Left renal pelvis (tissue), 4 donors: ENCODE measurements at regions not wholly inside any gene's neighbourhood (a gene's known extent, or its start where the extent isn't known, plus 50 kb on each side); places are given as distances from the start of the nearest gene placed in this dataset.

Experiments used
- DNase-seq, 4 donors: peaks; one replicate each; pipeline ENCODE4 v3.0.0-alpha.2; 2013; ENCODE audit warnings: low read depth in 4 of 4, low spot score in 3 of 4

DNA sequence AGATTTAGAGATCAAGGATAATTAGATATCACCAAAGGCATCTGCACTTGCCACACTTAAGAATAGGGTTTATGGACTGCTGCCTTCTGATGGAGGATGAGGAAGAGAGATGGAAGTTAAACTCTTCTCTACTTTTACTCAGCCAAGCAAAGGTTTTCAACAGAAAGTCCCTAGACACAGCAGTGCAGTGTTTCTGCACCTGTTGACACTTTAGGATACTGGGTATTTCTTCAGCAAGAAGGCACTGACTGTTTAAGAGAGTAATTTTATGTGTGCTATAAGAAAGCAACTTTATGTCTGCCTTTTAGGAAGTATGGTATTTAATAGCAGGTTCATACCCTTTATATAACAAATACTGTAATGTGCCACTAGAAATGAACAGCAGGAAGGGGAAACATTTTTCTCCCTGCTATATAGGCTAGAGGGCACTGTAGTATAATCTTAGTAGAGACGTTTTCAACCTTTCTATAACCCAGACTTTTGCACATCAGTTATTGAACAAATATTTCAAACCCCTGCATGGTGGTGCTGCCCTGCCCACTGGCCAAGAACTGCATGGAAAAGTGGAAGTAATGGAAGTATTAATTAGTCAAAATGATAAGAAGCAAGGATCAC, 225.0 kb upstream of the GRIP1 start:
- DNase-seq, result no peak

DNA sequence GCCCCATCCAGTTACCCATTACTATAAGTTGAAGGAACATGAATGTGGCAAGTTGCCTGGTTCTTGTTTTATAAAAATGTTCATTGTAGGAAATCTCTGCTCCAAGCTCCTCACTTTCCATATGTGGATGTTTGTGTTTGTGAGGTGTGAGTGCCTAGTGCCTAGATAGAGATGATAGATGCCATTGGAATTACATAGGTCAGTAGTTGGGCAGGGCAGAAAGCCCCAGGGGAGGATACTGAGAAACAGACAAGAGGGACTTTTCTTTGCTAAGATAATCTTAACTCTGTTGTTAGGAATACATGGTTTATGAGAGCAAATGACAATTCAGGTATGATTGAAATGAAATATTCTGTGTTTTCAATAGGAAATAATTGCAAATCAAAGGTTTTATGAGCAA, 226.3 kb upstream of the GRIP1 start:
- no peak for DNase-seq

DNA sequence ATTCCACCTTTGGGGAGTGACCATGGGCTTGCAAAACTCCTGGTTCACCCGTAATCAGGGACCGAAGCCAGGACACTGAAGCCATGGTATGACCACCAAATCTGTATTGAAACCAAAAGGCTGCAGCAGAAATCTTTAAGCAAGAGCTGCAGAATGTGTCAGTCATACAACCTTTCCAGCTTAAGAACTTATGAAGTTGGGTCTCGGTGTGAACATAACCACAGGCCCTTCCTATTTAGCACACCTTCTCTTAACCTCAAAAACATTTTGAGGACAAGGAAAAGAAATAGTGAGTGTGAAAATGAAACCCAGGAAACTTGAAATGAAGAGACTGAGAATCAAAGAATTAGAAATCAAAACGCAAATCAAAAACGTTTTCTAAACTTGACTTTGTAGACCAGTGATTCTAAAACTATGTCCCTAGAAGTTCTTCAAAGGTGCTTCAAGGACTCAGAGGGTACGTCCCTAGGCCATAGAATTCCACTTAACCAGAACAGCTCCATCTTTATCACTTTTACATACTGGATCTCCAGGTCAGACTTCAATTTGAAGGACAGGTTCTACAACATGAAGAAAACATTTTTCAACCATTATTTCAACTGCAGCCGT, 231.6 kb upstream of the GRIP1 start:
- DNase-seq, result no peak

DNA sequence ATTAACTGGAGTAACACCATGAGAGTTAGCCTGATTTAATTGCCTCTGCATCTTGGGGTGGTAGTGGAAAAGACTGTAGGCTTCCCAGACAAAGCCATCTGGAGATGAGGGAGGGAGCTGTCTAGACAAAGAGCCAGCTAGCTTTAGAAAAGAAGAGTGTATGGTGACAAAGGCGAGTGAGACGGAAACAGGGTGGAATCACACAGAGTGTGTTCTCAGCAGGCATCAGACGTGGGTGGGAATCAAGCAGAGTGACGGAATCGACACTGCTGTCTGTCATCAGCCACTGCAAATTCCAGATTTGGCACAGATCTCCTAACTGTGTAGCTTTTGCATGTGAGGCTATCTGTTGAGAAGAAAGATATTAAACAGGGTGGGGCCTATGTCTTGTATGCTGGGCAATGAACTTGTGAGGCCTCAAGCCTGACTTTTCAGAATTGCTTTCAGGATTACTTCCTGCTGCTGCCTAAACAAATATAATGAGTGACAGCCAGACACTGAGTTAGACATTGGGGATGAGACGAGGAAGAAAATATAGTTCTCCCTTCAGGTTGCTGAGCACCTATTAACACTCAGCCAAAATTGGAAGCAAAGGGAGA, 236.5 kb upstream of the GRIP1 start:
- DNase-seq, result no peak

DNA sequence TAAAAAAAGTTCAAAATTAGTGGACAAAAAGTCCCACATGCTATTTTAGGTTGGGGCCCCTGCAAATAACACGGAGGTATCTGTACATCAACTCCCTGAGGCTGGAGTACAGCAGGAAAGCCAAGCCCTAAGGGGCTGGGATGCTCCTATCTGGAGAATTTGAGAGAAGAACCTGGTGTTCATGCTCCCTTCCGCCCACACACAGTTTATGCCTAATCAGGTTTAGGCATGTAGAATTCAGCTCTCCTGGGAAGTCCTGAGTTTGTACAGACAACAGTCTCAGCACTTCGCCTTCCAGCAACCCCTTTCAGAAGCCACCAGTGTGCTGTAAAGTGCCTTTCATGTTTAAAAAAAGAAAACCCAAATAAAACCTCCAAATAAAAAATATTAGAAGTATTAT, 237.3 kb upstream of the GRIP1 start:
- no peak for DNase-seq

DNA sequence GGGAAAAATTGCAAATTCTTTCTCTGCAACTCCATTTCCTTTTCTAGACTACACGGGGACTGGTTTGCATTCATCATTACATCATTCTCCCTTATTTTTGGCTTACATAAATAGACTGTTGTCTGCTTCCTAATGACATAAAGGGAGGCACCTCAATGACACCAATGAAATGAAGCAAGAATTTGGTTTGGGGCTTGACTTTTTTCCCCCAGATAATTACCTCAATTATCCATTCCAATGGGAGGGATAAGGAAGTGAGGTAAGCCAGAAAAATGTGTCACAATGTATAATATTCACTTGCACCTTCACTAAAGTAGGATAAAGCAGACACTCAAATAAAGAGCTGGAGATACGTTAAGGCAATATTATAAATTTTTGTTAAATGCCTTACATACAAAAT, 240.6 kb upstream of the GRIP1 start:
- no peak for DNase-seq

DNA sequence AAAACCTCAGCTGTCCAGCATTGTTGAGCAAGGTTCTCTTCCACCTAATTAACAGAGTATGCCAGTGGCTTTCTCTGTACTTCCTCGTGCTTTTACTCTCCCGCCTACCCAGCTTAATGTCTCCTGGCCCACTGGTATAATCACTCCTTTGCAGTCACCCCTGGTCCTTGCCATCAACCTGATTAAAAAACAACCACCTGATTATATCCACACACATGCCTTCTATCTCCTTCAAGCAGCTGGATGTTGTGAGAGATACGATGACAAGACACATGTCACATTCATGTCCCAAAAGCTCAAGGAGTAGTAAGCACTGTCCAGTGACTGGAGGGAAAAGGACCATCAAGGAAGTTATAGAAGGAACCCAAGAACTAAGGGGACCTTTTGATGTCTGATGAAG, 241.3 kb upstream of the GRIP1 start:
- DNase-seq, result no peak

DNA sequence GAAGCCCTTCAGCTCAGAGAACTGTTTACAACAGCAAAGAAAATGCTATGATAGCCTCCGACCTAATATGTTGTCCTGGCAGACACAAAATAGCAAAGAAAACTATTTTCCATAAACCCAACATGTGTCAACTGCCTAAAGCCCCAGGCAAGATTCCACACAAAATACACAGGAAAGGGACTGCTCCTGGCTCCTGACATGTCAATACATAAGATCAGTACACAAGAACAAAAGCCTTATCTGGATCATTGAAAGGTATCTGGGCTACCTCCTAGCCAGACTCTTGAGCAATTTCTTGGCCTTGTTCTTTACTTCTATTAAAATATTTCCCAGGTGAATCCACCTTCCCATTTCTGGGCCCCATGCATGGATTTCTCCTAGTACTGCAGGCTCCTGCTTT, 242.3 kb upstream of the GRIP1 start:
- no peak for DNase-seq

DNA sequence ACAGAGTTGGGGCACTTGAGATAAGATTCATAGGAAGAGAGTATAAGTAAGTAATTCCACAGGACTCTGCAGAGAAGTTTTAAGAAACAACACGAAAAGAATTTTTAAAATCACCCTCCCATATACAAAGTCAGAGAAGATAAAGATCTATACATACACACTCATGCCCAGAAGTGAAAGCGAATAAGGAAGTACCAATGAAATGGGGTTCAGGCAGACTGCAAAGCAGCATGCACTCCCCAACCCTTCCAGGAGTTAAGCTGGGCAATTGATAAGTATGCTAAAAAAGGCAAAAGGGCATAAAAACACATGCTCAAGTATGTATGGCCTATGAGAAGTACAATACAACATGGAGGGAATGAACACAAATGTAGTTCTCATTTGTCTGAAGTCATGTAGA, 246.2 kb upstream of the GRIP1 start:
- no peak for DNase-seq

DNA sequence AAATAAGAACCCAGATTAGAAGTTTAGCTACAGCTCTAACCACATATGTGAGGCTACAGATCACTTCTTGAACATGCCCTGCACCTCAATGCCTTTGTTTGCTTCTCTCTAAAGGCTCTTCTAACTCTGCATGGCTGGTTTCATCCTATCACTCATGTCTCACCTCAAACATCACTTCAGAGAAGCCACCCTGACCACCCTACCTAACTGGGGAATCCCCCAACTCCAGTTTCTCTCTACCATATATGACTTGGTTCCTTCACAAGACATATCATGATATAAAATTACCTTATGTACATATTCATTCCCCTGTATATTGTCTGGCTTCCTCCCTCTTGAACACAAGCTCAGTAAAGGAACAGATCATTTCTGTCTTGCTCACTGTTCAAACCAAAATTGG, 250.2 kb upstream of the GRIP1 start:
- DNase-seq, result no peak

DNA sequence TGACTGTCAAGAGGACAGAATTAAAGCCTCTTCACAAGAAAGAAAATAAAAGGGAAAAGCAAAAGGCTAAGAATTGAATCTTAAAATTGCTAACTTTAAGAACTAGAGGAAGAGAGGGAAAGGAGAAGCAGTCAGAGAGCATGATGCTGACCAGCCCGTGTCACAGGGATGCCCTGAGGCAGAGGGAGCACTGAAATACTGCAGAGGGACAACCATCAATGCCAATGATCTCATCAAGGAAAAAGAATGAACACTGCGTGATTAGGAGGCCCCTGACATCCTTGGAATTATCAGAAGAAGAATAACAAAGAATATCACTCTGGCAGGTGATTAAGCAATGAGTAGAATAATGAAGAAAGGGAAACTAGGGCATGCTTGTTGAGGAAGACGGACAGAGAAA, 252.2 kb upstream of the GRIP1 start:
- no peak for DNase-seq

DNA sequence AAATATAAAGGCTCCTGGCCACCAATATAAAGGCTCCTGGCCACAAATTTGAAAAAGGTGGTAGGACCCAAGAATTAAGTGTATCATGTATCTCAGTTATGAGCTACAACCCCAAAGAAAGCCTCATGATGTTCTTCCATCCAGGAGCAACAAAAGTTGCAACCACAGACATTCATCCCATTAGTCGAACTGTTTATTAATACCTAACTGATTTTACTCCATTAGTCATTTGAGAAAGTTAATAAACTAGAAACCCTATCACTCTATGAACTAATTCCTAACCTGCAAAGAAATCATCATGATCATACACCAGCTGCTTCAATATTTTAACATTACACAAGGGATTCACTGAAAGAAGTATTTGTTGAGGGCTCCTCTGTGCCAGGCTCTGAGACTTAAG, 253.2 kb upstream of the GRIP1 start:
- no peak for DNase-seq

DNA sequence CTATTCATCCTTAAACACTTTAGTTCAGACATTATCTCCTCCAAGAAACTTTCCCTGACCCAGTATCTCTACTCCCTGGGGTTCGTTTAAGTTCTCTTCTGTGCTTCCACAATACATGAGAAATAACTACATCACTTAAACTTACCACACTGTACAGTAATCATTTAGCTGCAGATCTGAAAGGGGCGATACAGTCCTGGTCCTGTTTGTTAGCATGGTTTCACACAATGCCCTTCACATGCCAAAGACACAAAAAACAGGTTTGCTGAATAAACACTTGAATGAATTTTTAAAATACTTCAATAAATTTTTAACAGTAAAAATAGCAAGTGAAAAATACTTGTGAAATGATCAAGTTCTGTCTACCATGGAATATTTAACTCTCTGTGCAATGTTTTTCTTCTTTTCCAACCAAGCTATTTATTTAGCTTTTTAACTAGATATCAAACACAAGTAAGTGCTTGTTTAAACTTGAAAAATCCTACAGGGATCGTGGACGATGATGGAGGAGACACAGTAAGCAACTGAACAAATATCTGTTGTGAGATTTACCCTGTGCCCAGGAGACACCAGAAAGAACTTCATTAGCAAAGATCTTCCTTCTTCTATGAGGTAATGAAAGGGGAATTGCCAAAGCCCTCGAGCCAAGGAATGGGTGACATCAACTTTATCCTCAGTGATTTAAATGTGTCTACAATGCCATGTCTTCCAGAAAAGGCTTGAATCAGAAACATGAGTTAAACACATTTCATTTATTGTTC, 255.6 kb upstream of the GRIP1 start:
- no peak for DNase-seq

DNA sequence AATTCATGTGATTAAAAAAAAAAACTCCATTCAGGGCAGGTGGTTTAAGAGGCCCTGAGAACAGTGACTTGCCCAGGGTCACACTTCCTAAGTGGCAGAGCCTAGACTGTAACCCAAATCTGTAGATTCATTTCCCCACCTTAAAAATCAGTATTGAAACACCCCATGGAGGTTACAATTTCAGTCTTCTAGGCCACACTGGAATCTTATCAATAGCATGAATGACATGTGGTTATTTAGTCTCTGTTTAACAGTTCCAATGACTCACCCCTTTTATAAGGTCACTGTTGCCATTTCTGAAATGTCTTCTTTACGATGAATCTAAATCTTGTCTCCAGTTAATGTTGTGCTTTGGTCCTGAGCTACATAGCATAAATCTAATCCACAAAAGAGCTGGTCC, 262.3 kb upstream of the GRIP1 start:
- DNase-seq, result no peak

DNA sequence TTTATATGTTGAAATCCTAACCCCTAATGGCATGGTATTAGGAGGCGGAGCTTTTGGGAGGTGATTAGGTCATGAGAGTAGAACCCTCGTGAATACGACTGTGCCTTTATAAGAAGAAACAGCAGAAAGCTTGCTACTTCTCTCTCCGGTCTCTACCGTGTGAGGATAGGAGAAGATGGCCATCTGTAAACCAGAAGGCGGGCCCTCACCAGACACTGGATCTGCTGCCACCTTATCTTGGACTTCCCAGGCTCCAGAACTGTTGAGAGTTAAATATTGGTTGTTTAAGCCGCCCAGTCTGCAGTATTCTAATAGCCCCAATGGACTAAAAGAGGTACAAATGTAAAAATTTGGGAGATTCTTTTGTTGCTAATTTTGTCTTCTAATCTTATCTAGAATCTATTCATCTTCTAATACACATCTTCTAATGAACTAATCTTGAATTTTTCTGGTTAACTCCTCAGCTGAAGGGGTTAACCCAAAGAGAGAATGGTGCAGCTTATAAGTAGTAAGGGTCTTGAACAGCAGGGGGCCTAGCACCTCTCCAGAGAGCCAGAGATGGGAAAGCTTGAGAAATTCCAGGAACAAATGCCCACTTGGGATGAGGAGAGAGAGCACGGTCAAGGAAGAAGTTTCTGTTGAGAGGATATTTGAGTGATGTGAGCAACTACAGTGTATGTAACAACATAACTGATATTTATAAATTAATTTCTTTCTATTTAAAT, 264.0 kb upstream of the GRIP1 start:
- no peak for DNase-seq

DNA sequence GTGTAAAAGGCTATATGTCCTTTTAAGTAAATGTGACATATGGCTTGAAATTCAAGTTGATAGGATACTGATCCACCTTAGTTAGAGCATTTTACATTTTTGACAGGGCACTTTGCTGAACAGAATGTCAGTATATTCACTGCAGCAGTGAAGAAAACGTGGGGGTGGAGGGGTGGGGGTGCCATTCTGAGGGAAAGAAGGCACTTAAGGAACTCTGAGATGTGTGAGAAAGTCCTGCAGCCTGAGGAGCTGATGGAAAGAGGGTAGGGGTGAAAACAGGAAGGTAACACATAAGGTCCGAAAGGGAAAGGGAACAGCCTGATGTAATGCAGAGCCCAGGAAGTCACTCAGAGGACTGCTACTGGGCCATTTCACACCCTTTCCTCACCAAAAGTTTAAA, 265.5 kb upstream of the GRIP1 start:
- no peak for DNase-seq

DNA sequence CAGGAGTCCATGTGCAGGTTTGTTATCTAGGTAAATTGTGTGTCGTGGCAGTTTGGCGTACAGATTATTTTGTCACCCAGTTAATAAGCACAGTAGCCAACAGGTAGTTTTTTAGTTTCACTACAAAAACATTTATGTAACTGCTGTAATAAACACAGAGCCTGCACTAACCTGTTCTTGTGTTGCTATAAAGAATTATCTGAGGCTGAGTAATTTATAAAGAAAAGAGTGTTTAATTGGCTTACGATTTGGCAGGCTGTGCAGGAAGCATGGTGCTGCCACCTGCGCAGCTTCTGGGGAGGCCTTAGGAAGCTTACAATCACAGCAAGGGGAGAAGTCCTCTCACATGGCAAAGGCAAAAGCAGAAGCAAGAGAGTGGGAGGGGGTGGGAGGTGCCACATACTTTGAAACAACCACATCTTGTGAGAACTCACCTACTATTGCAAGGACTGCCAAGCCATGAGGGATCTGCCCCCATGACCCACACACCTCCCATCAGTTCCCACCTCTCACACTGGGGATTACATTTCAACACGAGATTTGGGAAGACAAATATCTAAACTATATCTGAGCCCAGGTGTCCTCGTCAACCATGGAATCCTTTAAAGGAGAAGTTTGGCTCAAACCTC, 266.4 kb upstream of the GRIP1 start:
- no peak for DNase-seq

DNA sequence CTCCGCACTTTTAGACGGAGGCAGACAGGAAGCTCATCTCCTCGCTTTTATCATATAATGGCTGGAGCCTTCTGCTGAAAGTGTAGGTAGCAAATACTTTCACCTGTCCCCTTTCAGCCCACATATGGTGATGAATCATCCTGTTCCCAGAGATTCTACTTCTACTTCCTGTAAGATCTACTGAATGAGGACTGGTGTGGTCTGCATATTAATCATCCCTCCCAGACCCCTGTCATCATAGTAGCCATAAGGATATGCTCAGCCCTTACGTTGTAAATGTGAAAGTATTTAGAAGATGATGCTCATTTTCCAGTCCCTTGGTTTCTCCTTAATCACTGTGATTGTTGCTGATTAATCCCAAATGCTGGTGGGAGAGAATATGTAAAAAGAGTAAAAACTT, 268.2 kb upstream of the GRIP1 start:
- no peak for DNase-seq

DNA sequence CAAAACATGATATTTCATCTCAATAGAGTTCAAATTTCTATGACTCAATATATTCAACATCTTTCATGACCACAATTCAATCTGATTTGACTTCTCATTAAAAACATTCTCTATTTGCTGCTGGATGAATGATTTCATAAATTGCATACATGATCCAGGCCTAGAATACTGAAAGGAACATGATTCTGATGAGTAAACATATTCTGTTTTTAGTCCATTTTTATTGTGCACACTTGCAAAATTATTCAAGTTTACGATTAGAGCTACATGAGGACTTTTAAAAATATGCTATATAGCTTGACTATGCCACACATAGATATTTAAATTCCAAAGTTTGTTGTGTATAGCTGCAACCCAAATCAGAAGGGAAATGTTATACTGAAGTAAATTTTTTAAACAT, 273.8 kb upstream of the GRIP1 start:
- DNase-seq, result no peak

DNA sequence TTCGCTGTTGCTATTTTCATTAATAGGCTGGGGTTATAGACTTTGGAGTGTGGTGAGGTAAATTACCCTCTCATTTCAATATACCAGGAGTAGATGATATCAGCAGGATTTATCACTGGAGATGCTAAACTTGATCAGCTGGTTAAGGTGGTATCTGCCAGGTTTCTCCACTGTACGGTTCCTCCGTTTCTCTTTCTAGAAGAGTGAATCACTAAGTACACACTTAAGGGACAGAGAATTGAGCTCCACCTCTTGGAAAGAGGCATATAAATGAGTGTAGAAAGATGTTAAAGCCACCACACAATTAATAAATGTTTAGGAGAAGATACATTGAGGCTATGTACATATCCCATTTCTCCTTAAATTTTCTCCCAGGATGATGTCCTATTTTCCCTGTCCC, 277.4 kb upstream of the GRIP1 start:
- no peak for DNase-seq

DNA sequence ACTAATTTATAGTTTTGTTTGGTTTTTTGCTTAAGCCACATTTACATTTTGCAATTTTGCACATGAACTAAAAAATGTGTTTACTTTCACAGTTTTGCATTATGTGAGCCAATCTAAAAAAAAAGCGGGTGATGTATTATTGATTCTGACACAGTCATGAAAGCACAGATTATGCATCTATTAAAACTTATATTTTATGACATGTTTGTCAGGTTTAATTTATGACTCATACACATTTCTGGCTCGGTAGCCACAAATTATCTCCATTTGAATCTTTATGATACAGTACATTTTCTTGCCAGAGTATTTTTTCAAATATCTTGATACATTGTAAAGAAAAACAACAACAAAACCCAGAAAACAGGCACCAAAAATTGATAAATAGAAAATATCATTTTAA, 280.4 kb upstream of the GRIP1 start:
- DNase-seq, result no peak
